ENCODE measurements at regions not wholly inside any gene's neighbourhood (a gene's known extent, or its start where the extent isn't known, plus 50 kb on each side); places are given as distances from the start of the nearest gene placed in this dataset.
"Not testable (repeated sequence)": the region's sequence is repeated elsewhere in the genome, so short reads cannot be mapped to it uniquely, and the experiment has no call there.

GRCh38 chr2:107137706-107138105 is 251.7 kb upstream of the ST6GAL2 start:
- no peak overlapping the region for H3K4me3 ChIP-seq (ENCODE audit: low read length)
- TF ChIP-seq CTCF (IDR thresholded peaks at IDR 0.05; ENCODE audit: insufficient read depth, low read depth, low read length, missing control alignments), result no peak
- no peak for DNase-seq (ENCODE audit: low read depth)

DNA sequence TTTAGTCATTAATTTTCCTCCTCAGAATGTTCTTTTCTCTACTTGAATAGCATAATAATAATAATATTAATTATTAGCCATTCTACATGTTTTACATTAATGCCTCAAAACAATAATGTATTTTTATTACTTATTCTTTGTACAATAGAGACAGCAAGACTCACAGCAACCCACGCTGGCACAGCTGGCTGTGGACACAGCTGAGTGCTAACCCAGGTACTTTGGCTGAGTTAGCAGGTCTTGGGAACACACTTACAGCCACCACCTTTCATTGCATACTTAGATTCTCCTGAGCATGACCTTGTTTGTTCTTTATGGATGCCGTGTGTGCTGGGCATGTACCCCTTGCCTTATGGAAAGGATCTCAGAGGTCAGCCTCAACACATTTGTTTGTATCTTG is 260.2 kb upstream of the ST6GAL2 start:
- no peak overlapping the region for H3K4me3 ChIP-seq (ENCODE audit: low read length)
- DNase-seq (ENCODE audit: low read depth), result no peak
- TF ChIP-seq CTCF (IDR thresholded peaks at IDR 0.05; ENCODE audit: insufficient read depth, low read depth, low read length, missing control alignments), result no peak

DNA sequence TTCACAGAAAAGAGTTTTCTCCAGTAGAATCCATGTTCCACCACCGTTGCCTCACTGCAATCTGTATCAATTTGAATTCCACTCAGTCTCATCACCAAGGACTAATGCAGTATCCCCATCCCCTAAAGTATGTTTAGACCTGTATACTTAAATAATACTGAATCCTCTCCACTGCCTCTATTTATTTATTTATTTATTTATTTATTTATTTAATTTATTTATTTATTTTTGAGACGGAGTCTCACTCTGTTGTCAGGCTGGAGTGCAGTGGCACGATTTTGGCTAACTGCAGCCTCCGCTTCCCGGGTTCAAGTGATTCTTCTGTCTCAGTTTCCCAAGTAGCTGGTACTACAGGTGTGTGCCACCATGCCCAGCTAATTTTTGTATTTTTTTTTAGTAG is 260.7 kb upstream of the ST6GAL2 start:
- H3K4me3 ChIP-seq (ENCODE audit: low read length); DNase-seq (ENCODE audit: low read depth): not testable (repeated sequence)

DNA sequence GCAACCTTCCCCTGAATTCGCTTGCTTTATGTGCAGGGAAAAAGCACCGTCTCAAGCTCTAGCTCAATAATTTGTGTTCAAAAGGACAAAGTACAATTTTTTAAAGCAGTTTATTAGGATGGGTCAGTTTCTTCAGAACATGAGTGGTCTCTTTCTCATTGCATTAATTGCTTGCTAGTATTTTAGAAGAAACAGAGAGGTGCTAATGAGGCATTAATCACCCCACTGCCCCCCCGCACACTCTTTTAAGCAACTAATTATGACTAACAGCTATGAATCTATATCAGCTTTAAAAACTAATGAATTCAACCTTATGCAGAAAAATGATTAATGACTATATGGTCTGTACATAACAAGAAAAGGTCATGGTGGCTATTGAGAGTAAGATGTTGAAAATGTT is 262.1 kb upstream of the ST6GAL2 start:
- no peak for TF ChIP-seq CTCF (IDR thresholded peaks at IDR 0.05; ENCODE audit: insufficient read depth, low read depth, low read length, missing control alignments)
- no peak for DNase-seq (ENCODE audit: low read depth)
- no peak overlapping the region for H3K4me3 ChIP-seq (ENCODE audit: low read length)

DNA sequence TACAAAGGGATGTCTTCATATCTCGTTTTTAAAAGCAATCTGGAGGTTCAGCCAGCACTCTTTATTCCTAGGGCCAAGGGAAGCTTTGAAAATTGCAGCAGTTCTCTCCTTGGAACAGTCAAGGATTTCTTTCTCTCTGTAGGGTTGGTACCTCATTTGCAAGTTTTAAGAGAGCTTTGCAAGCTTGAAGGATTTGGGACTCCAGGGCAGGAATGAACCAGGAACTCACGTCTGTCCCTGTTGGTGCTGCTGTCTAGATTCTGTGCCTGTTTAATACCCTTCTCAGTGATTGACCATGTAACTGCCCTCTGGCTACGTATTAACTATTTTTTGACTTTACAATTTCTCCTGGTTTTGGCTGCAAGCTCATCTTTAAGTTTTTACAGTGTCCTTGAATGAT is 262.5 kb upstream of the ST6GAL2 start:
- H3K4me3 ChIP-seq (ENCODE audit: low read length), result no peak overlapping the region
- no peak for TF ChIP-seq CTCF (IDR thresholded peaks at IDR 0.05; ENCODE audit: insufficient read depth, low read depth, low read length, missing control alignments)
- no peak for DNase-seq (ENCODE audit: low read depth)

DNA sequence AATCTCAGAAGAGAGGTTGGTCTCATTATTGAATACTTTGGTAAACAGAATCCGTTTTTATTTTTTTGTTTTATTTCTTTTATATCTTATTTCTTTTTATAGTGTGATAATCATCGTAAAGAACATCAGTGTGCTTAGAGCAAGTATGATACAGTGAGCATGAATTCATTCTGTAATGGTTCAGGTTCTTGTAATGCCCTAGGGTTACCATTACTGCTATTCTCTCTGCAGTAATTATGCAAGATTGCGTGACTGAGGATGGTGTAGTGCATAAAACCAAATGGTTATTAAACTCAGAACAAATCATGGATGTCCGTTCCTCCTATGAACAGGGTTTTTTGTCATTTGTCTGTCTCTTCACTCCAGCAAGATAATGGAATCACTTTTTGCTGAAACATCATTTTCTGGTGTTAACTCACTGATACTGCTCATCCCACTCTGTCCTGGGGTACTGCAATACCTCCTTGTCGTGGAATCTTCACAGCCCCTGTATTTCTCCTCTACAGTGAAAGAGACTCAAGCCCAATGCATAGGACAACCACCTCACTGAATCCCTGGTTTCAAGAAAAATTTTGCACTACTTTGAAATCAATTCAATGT is 274.8 kb upstream of the ST6GAL2 start:
- DNase-seq (ENCODE audit: low read depth), result no peak
- TF ChIP-seq CTCF (IDR thresholded peaks at IDR 0.05; ENCODE audit: insufficient read depth, low read depth, low read length, missing control alignments), result no peak
- no peak overlapping the region for H3K4me3 ChIP-seq (ENCODE audit: low read length)

- no peak overlapping the region for H3K4me3 ChIP-seq (ENCODE audit: low read length)
- no peak for TF ChIP-seq CTCF (IDR thresholded peaks at IDR 0.05; ENCODE audit: insufficient read depth, low read depth, low read length, missing control alignments)
- DNase-seq (ENCODE audit: low read depth), result no peak
Measured at GRCh38 chr2:107168141-107168540, 282.2 kb upstream of the ST6GAL2 start.

Measured in epithelial cell of esophagus (primary cell).